ENCODE measurements at regions not wholly inside any gene's neighbourhood (a gene's known extent, or its start where the extent isn't known, plus 50 kb on each side); places are given as distances from the start of the nearest gene placed in this dataset.

- no peak for DNase-seq
Observed at GRCh38 chr2:67258831-67259230, 138.3 kb upstream of the ETAA1 start.

- DNase-seq, result no peak
Observed at GRCh38 chr2:67259556-67260342, 137.4 kb upstream of the ETAA1 start.

- DNase-seq, result no peak
Observed at GRCh38 chr2:67260343-67261277, 136.5 kb upstream of the ETAA1 start.

- DNase-seq, result no peak
Observed at GRCh38 chr2:67267241-67267640, 129.9 kb upstream of the ETAA1 start.

GRCh38 chr2:67268797-67269196 lies 128.3 kb upstream of the ETAA1 start:
- DNase-seq, result no peak

GRCh38 chr2:67272195-67272594 lies 124.9 kb upstream of the ETAA1 start:
- no peak for DNase-seq

GRCh38 chr2:67277450-67277849 lies 119.7 kb upstream of the ETAA1 start:
- DNase-seq, result no peak

- DNase-seq, result no peak
Observed at GRCh38 chr2:67281101-67281500, 116.0 kb upstream of the ETAA1 start.

- no peak for DNase-seq
Observed at GRCh38 chr2:67283641-67284040, 113.5 kb upstream of the ETAA1 start.

GRCh38 chr2:67286981-67287759 lies 110.0 kb upstream of the ETAA1 start:
- no peak for DNase-seq

- no peak for DNase-seq
Observed at GRCh38 chr2:67289271-67289670, 107.9 kb upstream of the ETAA1 start.

- no peak for DNase-seq
Observed at GRCh38 chr2:67289921-67290371, 107.2 kb upstream of the ETAA1 start.

GRCh38 chr2:67290451-67291290 lies 106.5 kb upstream of the ETAA1 start:
- DNase-seq, result no peak

GRCh38 chr2:67294218-67294617 lies 102.9 kb upstream of the ETAA1 start:
- no peak for DNase-seq

- DNase-seq, result no peak
Observed at GRCh38 chr2:67295406-67295805, 101.7 kb upstream of the ETAA1 start.

GRCh38 chr2:67295851-67296250 lies 101.3 kb upstream of the ETAA1 start:
- DNase-seq, result no peak

- no peak for DNase-seq
Observed at GRCh38 chr2:67304300-67304890, 92.7 kb upstream of the ETAA1 start.

GRCh38 chr2:67309281-67309680 lies 87.9 kb upstream of the ETAA1 start:
- DNase-seq, result no peak

GRCh38 chr2:67311536-67311935 lies 85.6 kb upstream of the ETAA1 start:
- DNase-seq, result no peak

- no peak for DNase-seq
Observed at GRCh38 chr2:67312871-67313270, 84.3 kb upstream of the ETAA1 start.

GRCh38 chr2:67313536-67313935 lies 83.6 kb upstream of the ETAA1 start:
- DNase-seq, result no peak

GRCh38 chr2:67318031-67318430 lies 79.1 kb upstream of the ETAA1 start:
- DNase-seq, result no peak

All from NCI-H510A (cell line).